GM18499 (cell line): ENCODE measurements at regions not wholly inside any gene's neighbourhood (a gene's known extent, or its start where the extent isn't known, plus 50 kb on each side); places are given as distances from the start of the nearest gene placed in this dataset.

Source experiments
- ATAC-seq: cut with Tn5 transposase; IDR thresholded peaks from one replicate; pipeline ENCODE4 v1.9.1; 2021; ENCODE audit warnings: moderate number of reproducible peaks; ENCODE audit not compliant: insufficient read depth, unreplicated experiment

DNA sequence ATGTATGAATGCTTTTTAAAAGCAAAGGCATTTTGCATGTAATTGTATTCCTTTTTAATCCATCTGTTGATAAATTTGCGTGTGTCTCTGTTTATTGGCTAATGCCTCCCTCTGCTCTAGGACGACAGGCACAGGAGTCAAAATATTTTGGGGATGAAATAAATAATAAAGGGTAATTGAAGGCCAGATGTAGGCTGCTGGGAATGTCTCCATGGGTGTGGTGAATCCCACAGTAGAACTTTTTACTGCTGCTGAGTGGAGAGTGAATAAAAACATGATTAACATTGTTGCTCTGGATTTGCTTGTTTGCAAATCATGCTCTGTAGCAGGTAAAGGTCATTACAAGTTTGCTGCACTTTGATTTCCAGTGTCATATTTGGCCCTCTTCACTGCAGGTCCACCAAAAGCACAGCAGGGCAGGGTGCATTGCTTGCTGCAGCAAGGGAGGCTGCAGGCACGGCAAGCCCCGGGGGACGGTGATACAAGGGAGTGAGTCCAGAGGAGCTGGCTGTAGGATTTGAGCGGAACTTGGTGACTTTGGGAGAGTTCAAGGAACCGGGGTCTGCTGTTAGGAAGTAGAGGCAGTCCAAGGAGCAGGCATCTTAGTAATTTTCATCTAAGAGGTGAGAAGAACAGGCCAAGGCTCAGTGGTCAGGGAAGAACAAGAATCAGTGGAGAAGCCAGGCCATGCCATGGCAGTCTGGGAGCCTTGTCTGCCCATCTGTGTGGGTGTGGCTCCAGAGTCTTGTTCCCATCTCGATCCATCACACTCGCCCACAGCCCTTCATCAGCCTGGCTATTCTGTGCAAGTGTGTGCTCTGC is 201.5 kb upstream of the RAB6C start:
- ATAC-seq = no peak

DNA sequence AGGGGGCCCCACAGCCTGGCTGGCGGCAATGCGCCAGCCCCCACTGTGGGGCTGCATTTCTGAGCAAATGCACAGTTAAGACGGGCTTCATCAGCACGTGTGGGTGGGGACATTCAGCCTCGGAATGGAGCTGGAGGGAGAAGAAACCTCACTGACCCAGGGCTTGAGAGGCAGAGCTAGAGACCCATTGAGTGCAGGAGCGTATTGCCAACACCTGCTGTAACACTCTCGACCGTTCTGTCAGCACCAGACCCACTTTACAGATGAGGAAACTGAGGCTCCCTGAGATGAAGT is 200.9 kb upstream of the RAB6C start:
- no peak for ATAC-seq

DNA sequence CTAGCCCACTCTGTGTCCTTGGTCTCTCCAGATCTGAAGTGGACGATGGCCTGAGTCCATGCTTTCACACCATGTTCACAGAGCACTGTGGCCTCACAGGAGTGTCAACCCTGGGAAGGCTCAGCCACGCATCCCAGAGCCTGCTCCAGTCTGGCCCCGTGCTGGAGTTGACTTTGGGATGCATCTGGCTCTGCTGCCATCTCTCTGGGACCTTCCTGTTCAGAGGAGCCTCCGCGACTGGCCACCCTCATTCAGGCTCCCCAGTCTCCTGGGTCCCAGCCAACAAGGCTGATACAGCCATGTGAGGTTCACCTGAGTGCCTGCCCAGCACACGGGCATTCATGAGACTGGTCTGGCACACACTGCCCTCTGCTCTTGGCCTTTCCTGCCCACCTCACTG is 199.7 kb upstream of the RAB6C start:
- ATAC-seq = no peak

DNA sequence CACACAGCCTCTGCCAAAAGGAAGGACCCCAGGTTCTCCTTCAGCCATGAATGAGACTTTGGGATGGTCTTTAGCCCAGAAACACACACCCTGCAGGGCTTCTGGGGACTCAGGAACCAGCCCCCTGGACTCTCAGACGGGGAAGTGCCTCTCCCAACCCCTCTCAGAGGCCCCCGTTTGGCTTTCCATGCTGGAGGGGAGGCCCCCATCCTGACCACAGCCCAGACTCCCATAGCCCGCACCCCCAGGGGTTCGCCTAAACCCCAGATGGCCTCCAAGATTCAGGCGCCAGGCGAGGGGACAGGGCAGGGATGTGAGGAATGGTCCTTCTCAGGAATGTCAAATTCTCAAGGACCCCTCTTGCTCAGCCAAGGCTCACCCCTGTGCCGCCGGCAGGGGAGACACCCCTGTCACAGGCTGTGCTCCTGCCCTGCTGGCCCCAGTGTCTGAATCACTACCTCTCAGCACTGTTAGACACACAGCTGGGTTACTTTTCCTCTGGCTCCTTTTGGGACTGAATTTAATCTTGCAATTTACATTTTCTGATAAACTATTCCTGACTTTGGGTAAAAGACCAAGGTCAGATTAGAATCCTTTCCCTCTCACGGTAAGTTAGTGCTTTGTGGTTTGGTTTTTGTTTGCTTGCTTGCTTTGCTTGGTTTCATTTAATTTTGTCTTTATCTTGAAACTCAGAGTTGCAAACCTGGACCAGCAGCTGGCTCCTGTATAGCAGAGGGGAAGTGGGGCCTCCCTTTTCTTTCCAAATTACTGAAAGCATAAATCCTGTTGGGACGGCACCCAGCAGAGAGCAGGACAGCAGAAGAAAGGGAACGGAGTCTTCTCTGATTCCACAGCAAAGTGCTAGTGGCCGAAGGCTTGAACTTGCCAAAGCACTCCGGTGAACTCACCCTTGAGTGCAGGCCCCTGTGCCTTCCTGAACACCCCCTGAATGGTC is 198.9 kb upstream of the RAB6C start:
- ATAC-seq = no peak

DNA sequence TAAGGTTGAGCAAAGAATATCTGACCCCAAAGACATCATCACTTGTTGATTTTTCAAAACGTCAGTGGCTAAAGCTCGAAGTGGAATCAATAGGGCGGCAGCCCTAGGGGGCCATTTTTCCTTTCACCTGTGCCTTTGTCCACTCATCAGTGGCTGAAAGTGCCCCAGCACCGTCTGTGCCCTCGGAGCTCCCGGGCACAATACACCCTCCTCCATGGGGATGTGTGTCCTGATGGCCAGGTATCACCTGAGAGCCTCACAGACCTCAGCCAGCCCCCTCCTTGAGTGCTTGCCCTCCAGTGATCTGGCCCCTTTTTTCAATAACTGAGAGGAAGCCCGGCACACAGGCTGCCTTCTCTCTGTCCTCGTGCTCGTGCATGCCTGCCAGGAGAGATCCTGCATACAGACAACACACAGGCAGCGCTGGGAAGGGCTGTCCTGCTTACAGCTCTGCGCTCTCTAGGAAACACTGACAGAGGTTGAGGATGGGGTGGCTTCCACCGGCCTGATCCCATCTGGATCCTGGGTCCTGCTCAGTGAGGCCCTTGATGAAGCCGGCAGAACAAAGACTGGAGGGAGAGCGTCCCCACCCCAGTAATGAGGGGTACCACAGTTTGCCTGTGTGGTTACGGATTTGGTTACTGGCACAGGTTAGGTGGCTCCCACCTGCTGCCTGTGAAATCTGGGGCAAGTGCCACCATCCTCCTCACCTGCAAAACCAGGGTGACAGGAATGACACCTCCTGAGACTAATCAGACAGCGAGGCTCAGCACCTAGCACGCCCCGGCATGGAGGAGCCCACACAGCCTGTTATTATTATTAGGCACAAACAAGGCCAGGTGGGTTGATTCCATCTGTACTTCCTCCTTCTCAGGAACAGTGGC is 197.5 kb upstream of the RAB6C start:
- no peak for ATAC-seq

DNA sequence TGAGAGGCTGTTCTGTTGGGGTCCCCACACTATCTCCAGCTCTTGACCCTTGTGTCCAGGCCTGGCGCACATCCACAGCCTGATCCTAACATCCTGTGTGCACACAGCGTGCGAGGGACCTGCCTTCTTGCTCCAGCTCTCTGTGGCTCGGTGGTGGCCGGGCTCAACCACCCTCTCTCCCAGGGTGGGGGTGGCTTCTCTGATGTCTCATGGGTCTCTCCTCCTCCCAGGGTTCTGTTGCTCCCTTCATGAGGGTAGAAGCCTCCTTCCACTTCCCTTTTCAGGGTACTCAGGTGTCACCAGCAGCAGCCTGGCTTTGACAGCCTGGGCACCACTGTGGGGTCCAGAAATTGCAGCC is 196.9 kb upstream of the RAB6C start:
- no peak for ATAC-seq

DNA sequence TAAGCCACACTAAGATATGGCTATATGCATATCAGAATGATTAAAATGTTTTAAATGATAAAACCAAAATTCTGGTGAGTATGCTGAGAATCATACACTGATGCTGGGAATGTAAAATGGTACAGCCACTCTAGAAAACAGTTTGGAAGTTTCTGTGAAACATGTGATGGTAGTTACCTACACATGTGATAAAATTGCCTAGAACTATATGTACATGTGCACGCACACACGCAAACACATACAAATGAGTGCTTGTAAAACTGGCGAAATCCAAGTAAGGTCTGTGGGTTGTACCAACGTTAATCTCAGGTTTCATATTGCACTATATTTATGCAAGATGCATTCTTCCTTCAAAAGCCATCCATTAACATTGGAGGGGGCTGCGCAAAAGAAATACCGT is 195.0 kb upstream of the RAB6C start:
- ATAC-seq = no peak

DNA sequence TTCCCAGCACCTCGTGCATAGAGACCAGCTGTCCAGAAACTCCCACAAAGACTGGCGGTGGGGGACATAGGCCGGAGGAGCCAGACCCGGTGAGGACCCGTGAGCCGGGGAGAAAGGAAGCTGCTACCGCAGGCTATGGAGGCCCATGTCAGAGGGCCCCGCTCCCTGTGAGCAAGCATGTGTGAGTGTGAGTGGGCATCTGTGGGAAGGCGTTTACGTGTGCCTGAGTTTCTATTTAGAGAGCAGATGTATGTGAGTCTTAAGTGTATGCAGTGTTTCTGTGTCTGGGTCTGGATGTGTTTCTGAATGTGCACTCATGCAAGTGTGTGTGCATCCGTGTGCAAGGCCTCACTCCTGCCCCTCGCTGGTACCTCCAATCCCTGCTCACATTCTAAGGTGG is 187.8 kb upstream of the RAB6C start:
- no peak for ATAC-seq

DNA sequence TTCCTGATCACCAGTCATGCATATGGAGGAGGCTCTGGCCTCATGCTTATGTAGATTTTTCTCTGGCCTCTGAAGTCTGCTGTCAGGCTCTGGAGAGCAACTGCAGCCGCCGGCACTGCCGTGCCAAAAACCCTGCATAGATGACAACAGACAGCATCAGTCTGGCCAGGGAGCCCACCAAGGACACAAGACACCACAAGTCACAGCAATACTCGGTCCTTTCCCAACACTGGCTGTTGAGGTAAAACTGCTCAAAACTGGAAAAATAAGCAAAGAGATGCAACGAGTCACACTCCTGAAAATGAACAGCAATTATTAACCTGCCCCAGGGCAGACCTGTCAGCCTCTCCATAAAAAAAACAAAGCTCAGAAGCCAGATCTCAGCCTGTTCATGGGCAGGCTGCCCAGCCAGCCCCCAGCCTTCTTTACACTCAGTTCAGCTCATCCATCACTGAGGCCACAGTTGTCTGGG is 186.0 kb upstream of the RAB6C start:
- no peak for ATAC-seq

DNA sequence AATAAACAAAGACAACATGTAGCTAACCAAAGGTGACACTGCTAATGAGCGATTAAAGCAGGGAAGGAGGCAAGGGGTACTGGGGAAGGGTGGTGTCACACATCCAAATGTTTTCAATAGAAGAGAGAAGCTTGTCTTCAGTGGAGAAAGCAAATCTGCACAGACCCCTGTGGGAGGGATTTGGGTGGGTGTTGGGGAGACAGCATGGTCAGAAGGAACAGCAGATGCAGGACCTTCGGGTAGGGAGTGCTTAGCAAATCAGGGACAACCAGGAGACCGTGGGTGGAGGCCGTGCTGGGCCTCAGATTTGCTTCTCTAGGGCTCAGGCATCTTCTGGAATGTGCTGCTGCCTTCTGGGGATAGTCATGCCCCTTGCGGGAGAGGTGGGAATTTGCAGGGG is 185.3 kb upstream of the RAB6C start:
- ATAC-seq = no peak

DNA sequence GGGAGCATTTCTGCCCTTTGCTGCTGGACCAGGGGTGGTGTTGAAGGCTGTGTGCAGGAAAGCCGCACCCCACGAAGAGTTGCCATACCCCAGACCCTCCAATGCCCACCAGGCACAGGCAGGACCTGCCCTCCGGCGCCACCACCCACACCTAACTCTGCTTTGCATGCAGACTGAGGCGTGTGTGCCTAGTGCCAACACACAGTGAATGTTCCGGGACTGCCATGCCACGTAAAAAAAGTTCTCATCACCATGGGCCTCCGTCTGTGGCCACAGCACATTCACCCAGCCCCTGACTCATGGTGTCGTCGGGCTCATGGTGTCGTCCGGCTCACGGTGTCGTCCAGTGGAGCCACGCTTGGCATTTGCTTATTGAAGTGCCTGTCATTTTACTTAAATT is 184.9 kb upstream of the RAB6C start:
- ATAC-seq = no peak

DNA sequence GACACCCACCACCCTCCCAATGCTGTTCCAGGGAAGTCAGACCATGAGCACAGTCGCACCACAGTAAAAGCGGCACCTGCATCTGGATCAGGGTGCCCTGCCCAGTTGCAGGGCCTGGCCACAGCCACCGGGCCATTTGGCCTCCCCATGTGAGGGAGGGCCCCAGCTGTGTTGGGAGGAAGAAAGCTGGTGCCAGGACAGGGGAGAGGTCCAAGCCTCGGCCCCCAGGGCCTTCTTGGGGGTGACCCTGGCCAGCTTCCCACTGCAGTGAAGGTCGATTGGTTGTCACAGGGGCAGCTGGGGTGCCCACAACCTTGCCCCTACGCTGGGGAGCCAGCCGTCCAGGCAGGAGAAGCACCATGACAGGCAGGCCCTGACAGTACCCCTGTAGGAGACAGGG is 183.2 kb upstream of the RAB6C start:
- no peak for ATAC-seq

DNA sequence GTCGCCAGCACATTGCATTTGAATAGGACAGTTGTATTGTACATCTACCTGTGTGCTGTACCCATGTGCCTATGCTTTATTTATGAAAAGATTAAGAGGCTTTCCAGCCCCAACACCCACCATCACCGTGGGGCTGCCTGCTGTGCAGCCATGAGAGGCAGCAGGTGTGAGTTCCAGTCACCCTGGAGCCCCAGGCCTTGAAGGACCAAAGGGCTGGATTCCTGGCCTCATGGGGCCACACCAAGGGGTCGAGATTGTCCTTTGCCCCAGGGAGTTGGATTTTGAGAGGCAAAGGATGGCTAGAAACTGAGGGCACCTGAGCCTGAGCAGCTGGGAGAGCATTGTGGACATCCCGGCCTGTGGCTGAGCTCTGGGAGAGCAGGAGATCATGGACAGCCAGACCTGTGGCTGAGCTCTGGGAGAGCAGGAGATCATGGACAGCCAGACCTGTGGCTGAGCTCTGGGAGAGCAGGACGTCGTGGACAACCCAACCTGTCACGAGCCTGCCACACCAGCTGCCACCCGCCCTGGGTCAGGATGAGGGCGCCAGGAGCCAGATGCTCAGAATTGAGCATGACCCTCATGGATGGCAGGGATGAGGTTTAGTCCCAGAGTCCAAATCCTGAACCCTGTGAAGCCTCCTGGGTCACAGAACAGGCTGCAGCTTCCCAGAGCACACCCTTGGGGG is 182.5 kb upstream of the RAB6C start:
- no peak for ATAC-seq

DNA sequence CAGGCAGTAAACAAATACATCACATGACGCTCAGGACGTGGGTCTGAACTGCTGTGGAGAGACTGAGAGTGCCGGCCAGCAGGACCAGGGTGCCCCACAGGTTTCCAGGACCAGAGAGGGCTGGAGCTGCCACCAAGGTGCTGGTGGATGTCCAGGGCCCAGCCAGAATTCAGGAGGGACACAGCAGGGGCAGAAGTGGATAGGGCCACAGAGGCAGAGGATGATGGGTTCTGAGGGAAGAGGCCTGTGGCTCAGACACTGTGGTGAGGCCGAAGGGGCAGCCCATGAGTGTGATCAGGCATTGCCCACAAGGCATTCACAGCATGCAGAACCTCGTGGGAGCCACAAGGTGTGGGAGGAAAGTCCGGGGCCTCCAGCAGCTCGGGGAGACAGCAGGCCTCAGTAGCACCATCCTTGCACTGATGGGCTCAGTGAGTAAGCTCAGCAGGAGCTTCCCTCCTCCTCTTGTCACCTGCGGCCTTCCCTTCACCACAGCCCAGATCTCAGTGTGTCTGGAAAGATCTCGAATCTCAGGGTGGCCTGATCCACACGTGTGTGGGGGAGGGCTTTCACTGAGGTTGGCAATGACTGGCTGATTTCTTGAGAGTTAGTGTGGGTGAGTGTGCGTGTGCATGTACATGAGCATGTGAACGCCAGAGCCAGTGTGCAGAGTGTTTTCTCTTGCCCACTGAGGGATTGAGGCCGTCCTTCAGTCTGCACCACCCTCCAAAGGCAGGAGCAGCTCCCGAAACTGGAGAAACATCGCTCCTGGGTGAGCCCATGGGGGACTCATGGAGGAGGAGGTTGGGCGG is 181.8 kb upstream of the RAB6C start:
- ATAC-seq = no peak

DNA sequence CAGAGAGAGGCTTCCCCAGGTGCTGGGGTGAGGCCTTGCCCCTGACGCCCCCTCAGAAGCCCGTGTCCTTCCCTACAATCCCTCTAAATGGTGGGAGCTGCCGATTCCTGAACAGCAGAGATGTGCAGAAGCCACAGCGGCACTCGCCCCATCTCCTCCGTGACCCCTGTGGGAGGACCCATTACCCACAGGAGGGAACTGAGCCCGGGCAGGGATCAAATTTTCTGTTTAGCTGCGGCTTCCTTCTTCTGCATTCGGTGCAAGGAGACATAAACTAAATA is 181.2 kb upstream of the RAB6C start:
- ATAC-seq = no peak

DNA sequence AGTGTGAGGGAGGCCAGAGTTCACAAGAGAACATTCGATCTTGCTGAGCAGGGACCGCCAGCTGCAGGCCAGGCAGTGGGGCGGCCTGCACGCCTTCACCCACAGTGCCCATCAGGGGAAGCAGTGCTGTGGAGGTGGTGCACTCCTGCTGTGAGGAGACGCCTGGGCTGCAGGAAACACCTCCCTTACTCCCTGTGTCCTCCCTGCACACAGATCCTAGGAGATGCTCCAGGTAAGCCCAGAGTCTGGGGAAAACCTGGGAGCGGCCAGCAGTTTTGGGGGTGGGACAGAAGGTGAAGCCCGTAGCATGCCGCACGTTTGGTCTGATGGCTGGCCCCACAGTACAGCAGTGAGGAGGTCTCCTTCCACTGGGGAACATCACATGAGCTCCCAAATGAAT is 180.8 kb upstream of the RAB6C start:
- no peak for ATAC-seq

DNA sequence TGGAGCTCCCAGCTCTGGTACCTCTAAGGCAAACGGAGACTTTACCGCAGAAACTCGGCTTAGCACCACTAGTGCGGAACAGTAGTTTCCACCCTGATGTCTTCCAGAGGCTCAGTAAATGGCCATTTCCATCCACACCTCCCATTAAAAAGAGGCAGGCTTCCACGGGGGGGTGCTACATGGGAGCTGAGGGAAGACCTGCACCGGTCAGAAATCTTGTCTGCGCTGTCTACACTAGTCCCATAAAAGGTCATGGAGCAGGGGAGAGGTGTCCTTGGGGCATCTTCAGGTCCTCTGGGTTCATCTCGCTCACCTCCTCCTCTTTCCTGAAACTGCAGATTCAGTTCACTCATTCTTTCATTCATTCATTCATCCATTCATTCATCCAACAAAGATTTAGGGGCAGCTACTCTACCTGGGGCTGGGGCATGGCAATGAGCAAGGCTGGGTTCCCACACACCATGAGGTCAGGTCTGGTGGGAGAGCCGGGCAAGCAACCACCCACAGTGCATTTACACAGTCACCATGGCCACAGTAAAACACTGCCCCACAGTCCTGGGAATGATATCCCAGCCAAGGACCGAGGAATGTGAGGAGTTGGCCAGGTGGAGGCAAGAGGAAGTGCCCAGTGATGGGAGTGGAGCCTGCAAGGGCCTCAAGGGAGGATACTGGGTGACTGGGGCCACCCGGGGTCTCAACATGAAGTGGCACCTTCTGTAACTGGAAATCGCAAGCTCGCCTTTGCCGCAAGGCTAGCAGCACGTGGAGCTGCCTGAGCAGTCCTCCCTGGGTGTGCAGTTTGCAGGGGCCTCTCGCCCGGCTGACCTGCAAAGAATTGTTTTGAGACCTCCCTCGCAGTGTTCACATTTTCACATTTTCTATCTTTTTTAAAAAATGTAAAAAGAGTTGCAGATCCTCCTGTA is 180.2 kb upstream of the RAB6C start:
- ATAC-seq = no peak

DNA sequence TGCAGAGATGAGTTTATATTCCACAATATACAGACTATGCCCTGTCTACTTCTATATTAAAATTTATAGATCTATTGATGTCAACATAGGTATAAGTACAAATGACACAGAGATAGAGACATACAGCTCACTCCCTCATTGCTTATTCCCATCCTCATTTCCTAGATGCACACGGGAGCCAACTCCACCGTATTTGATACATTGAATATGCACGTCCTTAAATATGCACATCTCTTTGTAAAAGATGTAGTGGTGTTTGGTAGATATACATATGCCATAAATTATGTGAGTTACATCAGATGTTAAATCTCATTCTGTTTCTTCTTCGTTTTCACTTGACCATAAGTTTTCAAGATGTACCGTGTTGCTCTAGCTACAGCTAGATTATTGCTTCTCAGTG is 179.2 kb upstream of the RAB6C start:
- ATAC-seq = no peak

DNA sequence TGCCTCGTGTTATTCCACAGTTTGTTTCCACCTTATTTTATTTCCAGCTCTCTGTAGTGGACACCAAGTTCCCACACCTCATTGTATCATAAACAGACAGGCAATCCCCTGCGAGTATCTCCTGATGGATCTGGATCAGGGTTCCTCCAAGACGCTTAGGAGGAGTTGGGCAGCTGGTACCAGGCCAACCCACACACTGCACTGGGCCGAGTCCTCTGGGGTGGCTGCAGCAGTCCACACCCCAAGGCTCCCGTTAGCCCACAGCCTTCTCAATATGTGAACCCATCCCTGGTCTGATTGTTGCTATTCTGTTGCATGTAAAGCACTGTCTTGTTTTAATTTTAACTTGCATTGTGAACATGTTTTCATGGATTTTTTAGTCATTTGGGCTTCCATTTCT is 178.8 kb upstream of the RAB6C start:
- no peak for ATAC-seq
